Fibroblast of upper back skin (primary cell): ENCODE measurements at regions not wholly inside any gene's neighbourhood (a gene's known extent, or its start where the extent isn't known, plus 50 kb on each side); places are given as distances from the start of the nearest gene placed in this dataset.

ENCODE experiments used
- DNase-seq: peaks from one replicate; pipeline ENCODE4 v3.0.0-alpha.2; 2013

DNA sequence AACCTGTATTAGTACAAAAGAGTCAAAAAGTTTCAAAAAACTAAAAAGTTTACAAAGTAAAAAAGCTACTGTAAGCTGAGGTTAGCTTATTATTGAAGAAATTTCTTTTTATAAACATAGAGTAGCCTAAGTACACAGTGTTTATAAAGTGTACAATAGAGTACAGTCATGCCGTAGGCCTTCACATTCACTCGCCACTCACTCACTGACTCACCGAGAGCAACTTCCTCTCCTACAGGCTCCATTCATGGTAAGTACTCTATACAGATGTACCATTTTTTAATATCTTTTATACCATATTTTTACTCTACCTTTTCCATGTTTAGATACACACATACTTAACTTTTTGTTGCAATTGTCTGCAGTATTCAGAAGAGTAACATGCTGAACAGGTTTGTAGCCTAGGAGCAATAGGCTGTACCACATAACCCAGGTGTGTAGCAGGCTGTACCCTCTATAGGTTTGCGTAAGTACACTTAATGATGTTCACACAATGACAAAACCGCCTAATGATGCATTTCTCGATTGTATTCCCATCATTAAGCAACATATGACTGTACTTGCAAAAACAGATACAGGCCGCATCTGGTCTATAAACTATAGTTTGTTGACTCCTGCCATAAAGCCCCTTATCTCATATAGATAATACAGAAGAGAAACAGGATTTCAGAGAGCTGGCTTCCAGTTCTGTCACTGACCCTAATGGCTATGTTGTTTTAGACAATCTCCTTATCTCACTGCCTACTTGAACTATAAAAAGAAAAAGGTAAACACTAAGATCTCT, 438.8 kb downstream of the HTR7 start:
- peak; percentile 88 for DNase-seq

DNA sequence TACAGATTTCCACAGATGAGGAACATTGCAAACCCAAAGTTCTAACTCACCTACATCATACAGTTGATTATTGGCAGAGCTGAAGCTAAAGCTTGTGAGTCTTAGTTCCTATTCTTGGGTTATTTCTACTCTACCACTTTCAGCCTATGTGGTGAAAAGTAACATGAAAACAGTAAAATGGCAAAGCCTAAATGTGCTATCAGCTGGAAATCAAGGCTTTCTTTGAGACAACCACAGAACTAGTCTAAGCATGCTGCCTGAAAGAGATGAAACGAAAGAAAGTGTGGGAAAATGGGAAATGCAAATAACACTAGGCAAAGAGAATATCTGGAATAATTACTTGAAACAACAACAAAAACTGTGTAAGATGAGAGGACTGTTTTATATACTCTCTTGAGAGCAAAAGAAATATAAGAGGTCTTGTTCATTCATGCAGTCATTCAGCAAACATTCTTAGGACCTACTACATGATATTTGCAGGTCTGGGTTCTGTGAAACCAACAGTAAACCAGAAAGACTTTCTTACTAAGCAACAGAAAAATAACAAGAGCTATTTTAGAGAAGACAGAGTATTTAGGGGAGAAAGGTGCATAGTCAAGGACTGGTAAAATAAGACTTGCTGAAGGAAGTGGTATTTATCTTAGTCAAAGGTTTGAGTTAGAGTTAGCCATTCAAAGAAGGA, 437.1 kb downstream of the HTR7 start:
- DNase-seq, result no peak

GRCh38 chr10:90421874-90422273, 436.0 kb downstream of the HTR7 start:
- no peak for DNase-seq

GRCh38 chr10:90424730-90425129, 433.1 kb downstream of the HTR7 start:
- no peak for DNase-seq

DNA sequence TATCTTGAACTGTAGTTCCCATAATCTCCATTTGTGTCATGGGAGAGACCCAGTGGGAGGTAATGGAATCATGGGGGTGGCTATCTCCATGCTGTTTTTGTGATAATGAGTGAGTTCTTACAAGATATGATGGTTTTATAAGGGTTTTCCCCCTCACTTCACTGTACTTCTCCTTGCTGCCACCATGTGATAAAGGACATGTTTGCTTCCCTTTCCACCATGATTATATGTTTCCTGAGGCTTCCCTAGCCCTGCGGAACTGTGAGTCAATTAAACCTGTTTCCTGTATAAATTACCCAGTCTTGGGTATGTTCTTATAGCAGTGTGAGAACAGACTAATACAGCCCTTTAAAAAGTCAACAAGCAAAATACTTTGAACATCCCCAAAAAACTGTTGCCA, 427.7 kb downstream of the HTR7 start:
- DNase-seq, result no peak

- no peak for DNase-seq
Measured at GRCh38 chr10:90432866-90433265, 425.0 kb downstream of the HTR7 start.

- DNase-seq, result no peak
Measured at GRCh38 chr10:90435296-90435695, 422.5 kb downstream of the HTR7 start.

GRCh38 chr10:90437452-90437851, 420.4 kb downstream of the HTR7 start:
- DNase-seq, result peak; percentile 46

DNA sequence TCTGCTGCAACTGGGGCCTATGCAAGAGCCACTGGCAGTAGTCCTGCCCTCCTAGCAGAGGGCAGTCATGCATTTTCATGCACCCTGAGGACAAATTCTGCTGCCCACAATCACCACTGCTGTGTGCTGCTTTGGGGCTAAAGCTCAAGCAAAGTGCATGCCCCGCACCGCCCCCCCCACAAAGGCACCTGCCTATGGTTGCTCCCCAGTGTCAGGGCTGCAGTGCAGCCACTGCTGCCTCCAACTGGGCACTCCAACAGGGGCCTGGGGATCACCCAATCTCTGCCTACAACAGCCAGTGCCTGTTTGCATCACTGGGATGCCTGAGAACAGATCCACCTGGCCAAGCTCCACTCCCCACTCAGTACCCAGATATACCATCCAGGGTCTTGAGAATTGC, 417.0 kb downstream of the HTR7 start:
- DNase-seq, result no peak

DNA sequence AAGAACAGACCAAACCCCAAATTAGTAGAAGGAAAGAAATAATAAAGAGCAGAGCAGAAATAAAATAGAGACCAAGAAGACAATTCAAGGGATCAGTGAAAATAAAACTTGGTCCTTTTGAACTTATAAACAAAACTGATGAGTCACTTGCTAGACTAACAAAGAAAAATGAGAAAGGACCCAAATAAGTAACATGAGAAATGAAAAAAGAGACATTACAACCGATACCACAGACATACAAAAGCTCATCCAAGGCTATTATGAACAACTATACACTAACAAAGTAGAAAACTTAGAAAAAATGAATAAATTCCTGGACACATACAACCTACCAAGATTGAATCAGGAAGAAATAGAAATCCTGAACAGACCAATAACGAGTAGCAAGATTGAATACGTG, 414.5 kb downstream of the HTR7 start:
- DNase-seq, result no peak

DNA sequence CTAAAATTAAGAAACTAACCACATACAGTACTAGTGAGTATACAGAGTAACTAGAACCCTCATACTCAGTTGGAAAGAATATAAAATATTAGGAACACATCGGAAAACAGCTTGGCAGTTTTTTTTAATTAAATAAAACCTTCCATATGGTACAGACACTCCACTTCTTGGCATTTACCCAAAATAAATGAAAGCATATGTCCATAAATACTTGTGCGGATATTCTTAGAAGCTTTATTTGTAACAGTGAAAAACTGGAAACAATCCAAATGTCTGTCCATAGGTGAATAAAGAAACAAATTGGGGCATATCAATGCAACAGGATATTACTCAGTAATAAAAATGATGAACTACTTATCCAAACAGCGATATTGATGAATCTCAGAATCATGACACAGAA, 410.0 kb downstream of the HTR7 start:
- peak; percentile 71 for DNase-seq

GRCh38 chr10:90450797-90451196, 407.0 kb downstream of the HTR7 start:
- no peak for DNase-seq

DNA sequence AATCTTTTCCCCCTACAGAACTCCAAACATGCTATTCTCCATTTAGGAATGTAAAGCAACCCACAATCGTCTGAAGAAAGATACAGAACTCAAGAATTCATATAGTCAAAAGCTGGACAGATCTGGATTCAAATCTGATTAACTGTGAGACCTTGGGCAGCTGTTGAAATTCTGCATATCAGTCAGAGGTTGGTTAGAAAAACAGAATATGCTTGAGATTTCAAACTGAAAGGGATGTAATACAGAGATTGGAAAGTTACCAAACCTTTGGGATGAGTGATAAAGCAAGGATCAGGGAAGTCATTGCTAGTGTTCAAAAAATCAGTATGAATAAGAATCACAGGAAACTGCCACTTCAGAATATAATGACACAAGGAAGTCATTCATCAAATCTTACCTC, 406.6 kb downstream of the HTR7 start:
- peak; percentile 89 for DNase-seq

DNA sequence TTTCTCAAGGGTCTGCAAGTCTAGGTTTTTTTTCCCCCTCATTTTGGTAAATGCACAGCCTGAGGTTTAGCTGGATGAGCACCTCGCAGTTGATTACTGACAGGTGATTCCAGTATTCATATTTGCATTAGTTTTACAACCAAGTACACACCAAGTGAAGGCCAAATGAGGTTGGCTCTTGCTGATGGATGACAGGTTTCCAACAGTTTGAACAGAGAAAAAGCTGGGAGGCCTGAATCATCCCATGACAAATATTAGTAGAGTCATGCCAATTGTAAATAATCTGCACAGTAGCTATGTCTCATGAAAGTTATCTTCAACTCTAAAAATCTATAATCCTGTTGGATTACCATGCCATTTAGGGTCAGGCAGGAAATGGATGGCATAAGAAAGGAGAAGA, 399.8 kb downstream of the HTR7 start:
- no peak for DNase-seq

- no peak for DNase-seq
Measured at GRCh38 chr10:90458571-90458970, 399.3 kb downstream of the HTR7 start.

DNA sequence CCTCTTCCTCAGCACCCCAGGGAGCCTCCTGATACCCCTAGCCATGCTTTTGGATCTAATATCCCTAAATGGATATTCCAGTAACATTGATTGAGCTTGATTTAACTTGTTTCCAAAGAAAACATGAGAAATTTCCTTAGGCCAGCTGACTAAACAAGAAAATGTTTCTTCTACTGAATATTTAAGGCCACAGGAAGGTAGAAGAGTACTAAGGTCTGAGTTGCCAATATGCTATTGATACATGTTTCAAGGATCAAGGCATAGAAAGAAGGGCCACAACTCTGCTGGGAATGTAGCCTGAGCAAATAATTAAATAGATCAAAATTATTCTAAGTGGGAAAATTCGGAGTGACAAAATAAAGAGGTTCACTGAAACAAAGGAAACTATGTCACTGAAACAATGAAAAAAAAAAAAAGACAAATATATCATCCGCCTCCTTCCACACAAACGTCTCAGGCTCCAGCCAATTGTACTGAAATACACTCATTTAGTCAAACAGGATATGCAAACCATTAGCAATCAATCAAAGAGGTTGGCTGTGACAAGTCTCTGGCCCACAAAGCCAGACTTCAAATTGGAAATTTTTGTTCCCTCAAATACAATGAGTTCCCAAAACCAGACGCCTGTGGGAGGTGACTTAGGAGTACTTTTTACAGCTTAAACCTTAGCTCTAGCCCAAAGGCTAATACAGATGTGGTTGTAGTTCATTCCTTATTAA, 396.2 kb downstream of the HTR7 start:
- peak; percentile 65 for DNase-seq

- peak; percentile 81 for DNase-seq
Measured at GRCh38 chr10:90462749-90463470, 394.9 kb downstream of the HTR7 start.

GRCh38 chr10:90464329-90464728, 393.5 kb downstream of the HTR7 start:
- no peak for DNase-seq

DNA sequence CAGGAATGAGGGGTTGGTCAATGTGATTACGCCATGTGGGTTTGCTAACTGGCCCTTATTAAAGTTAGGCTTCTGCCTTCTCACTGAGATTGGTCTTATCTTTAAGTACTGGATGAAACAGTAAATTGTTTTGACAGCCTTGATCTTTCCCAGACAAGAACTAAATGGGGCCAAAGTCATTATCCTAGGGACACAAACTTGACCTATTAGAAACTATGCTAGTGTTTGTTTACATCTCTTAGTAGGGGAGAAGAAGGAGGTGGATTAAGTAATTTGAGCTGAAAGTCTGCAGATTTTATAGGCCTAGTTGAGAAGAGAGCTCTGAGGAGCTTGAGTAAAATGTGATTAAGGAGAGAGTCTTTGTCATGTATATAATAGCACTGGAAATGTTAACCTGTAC, 386.9 kb downstream of the HTR7 start:
- no peak for DNase-seq

- no peak for DNase-seq
Measured at GRCh38 chr10:90480466-90480865, 377.4 kb downstream of the HTR7 start.

- no peak for DNase-seq
Measured at GRCh38 chr10:90481326-90481923, 376.4 kb downstream of the HTR7 start.

GRCh38 chr10:90484518-90484917, 373.3 kb downstream of the HTR7 start:
- peak; percentile 14 for DNase-seq

DNA sequence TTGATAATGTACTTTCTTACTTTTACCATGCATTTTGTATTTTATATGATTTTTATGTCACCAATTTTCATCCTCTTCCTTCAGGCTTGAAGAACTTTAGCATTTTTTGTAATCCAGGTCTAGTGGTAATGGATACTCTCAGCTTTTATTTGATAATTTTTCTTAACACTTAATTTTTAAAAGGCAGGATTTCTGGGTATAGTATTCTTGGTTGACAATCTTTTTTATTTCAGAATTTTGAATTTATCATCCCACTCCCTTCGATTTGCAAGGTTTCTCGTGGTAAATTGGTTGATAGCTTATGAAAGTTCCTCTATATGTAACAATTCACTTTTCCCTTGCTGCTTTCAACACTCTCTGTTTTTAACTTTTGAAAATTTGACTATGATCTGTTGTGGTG, 363.7 kb downstream of the HTR7 start:
- no peak for DNase-seq
